GM19025 (cell line): ENCODE measurements at regions not wholly inside any gene's neighbourhood (a gene's known extent, or its start where the extent isn't known, plus 50 kb on each side); places are given as distances from the start of the nearest gene placed in this dataset.
"Not testable (repeated sequence)": the region's sequence is repeated elsewhere in the genome, so short reads cannot be mapped to it uniquely, and the experiment has no call there.

Experiments used
- ATAC-seq: cut with Tn5 transposase; IDR thresholded peaks from one replicate; pipeline ENCODE4 v1.9.1; 2021; ENCODE audit warnings: mild to moderate bottlenecking, low read depth, moderate library complexity; ENCODE audit not compliant: unreplicated experiment

DNA sequence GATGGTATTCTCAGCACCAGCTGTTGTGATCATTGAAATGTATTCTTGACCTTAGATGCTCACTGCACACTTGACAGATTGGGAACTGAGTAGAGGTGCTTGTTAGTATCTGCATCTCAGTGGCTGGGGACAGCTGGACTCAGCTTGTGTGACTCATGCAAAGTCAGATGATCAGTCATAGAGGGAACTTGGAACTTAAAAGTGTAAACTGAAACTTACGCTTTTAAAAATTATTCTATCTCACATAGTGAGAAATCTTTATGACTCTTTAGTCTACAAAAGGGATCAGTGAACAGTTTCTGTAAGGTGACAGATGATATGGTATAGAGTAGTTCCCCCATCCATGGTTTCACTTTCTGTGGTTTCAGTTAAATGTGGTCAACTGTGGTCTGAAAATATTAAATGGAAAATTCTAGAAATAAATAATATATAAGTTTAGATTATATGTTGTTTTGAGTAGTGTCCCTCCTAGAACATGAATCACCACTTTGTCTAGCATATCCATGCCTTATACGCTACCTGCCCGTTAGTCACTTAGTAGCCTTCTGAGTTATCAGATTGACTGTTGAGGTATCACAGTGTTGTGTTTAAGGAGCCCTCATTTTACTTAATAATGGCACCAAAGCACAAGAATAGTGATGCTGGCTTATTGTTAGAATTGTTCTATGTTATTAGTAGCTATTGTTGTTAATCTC is 135.6 kb upstream of the ZNF658 start:
- peak; percentile 99 for ATAC-seq

DNA sequence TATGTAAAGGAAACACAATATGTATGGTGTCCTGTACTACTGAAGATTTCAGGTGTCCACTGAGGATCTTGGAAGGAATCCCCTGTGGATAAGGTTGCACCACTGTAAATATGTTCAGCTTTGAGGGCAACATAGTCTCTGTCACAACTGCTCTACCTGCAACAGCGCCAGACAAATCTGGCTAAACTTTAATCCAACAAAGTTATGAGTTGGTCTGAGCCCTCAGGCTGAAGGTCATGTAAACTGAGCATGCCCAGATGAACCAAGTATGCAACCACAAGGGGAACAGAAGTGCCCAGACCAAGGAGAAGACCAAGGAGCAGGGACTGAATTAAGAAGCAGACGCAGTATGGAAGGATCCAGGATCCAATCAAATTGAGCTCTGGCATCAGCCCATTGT is 135.0 kb upstream of the ZNF658 start:
- ATAC-seq: not testable (repeated sequence)

DNA sequence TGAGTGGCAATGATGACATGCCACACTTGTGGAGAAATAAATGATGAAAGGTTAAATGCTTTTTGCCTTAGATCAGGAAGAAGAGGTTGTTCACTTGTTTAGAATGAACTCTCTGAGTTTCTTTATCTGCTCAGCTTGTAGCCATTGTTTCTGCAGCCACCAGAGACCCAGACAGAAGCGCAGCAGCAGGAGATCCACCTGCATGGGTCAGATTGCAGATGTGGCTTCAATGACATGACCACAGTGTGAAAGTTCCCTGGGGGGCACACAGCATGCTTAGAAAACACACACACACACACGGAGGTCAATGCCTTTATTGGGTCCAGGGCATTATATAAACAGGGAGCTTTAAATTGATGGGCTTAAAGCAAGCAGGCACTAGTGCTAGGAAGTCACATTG is 129.0 kb upstream of the ZNF658 start:
- not testable (repeated sequence) for ATAC-seq

DNA sequence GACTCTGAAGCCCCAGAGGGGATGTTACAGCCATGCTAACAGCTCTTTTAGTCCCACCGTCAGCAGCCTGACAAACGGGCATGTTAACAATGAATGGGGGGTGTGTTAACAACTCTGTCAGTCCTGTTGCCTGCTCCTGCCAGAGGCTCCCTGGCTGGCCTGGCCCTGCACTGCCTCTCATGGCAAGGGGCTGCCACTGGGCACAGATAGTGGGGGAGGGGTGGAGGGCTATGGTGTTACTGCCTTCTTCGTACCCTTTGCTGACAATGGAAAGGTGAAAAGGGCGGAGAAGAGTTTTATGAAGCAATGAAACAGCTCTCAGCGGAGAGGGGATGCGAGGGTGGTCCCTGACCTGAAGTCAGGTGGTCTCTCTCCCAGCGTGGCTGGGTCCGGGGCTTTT is 125.9 kb upstream of the ZNF658 start:
- not testable (repeated sequence) for ATAC-seq

DNA sequence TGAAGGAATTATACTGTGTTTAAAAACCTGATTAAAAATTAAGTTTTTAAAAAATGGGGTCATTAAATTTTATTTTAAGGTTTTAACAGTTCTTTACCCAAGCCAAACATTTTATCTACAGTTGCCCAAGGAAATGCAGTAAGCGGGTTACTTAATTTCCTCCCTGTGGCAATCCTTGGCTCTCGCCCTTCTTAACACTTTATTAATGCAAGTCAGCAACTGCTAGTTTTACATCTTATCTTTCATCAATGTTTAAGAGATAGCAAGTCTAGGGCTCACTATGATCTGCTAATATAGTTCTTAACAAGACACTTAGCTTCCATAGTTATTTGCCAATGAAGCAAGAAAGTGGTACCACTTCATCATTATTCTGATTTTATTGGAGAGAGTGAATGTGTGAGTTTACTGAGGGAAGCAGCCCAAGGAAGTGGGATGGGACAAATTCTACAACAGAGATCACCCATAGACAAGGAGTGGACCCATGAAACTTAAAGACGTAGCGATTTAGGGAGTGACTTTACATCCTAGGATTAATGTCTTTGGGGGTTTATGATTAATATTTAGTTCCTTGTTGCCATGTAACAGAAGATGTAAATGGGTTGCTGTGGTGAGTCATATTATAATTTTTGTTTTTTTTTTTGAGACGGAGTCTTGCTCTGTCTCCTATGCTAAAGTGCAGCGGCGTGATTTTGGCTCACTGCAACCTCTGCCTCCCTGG is 120.4 kb upstream of the ZNF658 start:
- ATAC-seq: not testable (repeated sequence)

DNA sequence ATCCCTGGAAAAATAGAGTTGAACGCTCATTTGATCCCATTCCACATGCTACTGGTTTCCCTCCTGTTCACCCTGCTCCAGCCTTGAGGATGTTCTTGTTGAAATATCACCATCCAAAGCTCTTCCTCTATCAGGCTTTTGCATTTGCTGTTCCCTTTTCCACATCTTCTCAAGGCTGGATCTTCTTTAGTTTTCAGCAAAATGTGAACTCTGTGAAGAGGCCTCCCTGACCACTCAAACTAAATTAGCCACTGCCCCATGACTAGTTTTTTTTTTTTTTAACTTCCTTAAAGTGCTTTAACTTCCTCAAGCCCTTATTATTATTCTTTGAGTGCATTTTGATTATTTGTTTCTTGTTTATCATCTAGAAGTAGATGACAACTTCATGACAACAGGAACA is 119.3 kb upstream of the ZNF658 start:
- not testable (repeated sequence) for ATAC-seq

DNA sequence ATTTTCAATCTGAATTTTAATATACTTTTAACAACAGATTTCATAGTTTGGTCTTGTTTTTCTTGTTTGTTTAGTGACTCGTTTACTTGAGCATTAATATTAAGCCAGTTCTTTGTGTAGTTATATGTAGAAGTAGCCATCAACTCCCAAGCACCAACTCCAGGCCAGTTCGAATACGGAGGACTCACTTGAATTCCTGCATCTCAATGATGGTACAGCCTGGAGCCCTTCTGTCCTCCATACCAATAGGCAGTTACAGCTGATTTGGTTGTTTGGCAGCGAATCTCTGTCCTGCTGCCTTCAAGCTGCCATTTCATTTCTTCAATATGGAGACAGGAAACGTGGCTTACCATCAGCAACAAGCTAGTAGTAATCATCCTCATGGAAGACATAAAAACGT is 118.5 kb upstream of the ZNF658 start:
- ATAC-seq: not testable (repeated sequence)

DNA sequence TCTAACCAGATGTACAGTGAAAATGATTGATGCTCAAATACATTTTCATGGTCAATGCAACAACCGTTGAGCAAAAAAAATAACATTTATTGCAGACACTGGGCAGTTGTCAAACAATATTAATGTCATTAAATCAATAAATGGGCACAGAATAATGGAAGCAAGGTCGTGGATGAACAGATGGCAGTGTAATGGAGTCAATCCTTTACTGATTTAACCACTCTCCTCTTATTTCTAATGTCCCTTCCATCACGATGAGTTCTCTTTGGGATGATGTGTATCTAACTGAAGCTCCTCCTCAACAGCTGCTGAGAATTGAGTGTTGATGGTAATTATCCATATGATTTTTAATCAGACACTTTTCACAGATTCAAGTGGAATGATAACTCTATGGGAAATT is 114.9 kb upstream of the ZNF658 start:
- ATAC-seq: not testable (repeated sequence)

DNA sequence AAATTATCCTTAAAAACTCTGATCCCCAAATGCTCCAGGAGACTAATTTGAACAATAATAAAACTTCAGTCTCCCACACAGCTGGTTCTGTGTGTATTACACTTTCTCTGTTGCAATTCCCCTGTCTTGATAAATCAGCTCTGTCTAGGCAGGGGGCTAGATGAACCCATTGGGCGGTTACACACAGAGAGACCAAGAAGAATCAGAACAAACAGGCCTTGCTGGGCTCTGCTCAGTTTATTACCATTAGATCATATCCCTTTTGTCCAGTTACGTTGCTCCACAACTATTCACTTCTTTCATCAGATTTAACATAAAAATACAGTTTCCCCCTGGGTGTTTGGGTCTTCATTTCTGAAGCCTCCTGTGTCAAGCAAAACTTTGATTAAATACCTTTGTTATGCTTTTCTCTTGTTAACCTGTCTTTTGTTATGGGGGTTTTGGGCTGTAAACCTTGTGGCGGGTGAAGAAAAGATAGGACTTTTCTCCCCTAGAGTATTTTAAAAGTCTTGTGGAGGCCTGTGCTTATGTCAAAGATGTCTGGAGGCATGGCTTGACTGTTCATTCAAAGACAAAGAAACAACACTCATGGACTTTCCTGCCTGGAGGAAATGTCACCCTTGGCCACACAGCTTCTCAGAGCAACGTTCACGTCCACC is 109.3 kb upstream of the ZNF658 start:
- ATAC-seq: not testable (repeated sequence)

DNA sequence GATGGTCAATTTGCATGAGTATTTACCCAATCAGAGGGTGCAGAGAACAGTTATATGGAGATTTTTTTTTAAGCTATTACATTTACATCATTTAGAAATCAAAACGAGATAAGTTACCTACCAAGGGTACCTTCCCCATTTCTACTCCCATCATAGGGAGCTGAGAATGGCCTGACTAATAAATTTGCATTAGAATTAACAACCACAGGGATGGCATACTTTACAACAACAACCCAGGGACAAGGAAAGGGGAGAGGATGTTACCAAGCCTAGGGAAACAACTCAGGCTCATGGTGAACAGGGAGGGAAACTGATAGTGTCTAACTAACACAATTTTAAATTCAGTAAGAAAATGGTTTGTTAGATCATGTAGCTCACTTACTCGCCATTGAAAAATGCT is 105.8 kb upstream of the ZNF658 start:
- not testable (repeated sequence) for ATAC-seq

DNA sequence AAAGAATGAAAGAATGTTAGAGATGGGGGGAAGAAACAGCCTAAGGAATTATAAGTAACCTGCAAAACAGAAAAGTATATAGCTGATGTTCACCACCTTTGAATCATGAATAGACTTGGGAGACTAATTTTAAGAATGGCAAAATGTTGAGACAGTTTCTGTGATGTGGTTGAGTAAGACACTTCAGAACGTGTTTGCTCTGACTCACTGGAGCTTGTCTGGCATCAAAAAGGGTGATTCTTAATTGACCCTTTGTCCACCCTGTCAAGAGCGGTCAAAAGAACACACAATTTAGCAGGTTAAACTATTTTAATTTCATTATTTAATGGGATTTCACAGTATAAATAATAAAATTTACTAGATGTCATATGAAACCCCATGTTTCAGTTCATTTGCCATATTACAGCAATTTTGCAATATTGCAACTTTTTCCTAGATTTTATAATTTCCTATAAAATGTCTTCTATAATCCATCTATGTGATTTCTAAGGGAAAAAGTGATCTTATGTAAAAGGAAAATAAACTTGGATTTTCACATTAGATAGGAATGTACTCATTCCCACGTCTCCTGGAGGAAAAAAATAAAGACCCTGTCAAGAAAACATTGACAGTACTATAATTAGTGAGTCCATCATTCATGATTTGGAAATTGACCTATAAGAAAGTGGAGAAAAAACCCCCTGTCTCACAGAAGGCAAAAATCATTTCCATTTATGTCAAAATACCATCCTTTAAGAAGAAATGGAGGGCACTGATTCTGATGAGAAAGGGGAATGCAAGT is 104.6 kb upstream of the ZNF658 start:
- not testable (repeated sequence) for ATAC-seq

DNA sequence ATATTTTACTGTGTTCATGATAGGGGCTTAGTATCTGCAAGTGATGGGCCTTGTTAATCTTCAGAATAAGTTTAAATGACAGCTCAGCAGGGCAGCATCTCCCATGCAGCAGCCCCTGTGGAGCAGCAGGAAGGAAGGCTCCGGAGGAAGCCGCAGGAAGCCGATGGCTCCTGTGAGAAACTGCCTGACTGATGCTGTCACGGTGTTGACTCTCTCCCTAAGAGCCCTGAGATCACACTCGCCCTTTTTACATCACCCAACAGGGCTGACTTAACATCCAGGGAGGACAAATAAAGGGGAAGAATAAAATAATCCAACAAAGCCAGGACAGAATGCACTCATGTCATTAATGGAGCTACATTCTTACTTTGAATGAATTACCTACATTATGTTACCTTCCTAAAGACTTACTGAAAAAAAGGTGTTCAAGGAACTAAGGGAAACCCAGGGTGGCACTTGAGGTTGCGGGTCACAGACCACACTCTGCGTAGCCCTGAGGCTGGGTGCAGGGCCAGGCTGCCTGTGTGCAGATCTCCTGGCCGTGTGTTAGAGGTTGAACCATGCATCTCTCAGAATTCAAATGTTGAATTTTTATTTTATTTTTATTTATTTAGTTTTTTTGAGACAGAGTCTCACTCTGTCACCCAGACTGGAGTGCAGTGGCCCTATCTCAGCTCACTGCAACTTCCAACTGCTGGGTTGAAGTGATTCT is 102.5 kb upstream of the ZNF658 start:
- not testable (repeated sequence) for ATAC-seq

DNA sequence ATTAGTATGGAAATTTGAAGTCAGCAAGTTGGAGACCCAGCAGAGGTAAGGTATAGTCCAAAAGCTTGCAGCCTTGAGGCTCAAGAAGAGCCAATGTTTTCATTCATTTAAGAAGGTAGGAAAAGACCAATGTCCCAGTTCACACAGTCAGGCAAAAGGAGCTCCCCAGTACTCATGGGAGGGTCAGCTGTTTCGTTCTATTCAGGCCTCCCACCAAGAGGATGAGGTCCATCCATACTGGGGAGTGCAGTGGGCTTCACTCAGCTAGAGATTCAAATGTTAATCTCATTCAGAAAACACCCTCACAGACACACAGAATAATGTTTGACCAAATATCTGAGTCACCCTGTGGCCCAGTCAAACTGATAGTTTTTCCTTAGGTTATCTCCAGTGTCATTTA is 96.9 kb upstream of the ZNF658 start:
- ATAC-seq: not testable (repeated sequence)

DNA sequence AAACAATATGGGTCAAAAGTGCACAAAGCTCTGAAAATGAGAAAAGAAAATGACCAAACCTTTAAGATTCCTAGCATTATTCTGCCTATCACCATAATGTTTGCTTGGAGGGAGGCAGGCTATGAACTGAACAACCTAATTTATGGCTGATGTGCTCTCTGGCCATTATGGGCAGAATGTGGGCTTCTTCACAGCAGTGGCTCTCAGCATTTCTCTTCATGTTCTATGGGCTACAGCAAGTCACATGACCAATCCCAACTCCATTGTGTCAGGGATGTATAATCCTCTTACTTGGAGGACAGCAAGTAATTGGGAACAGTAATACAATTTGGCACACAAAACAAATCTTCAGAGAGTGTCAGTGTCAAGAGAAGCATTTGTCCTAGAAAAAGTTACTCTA is 90.3 kb upstream of the ZNF658 start:
- ATAC-seq: not testable (repeated sequence)

DNA sequence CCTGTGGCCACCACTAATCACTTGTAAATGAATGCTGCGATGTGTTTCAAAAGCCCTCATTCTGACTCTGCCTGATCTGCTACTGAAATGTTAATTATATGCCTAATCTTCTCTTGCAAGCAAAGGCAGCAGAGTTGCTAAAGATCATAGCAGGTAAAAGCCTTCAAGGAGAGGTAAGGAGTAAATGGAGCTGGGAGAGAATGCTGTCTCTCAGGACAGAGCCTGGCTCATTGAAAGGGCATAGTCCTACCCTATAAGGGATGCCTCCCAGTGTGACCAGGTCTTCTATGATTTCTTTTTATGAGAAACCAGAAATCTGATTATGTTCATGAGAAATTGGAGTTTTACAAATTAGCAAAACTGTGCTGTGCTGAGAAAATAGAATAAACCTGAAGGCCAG is 88.2 kb upstream of the ZNF658 start:
- not testable (repeated sequence) for ATAC-seq

DNA sequence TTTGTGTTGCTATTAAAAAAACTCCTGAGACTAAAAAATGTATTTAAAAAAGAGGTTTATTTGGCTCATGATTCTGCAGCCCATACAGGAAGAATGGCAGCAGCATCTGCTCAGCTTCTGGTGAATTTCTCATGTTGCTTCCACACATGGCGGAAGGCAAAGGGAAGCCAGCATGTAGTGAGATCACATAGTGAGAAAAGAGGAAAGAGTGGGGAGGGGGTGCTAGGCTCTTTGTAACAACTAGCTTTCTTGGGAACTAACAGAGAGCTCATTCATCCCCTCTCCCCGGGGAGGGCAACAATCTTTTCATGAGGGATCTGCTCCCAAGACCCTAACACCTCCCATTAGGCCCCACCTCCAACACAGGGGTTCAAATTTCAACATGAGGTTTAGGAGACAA is 87.6 kb upstream of the ZNF658 start:
- not testable (repeated sequence) for ATAC-seq

DNA sequence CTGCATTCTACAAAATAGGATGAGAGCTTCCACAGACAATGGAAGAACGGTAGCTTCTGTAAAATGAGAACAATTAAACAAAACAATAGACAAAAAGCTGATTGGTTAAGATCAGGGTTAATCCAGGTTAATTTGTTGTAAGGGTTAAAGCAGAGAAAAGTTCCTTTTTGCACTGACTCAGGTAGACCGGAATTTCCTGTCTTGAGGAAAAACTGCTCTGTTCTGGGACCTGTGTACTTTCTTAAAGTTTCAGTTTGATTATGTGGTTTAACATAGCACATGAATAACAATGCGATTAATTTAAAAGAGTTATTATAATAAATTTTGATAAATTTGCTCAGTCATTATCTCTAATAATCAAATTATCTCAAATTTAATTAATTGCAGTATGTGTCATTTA is 86.5 kb upstream of the ZNF658 start:
- not testable (repeated sequence) for ATAC-seq

DNA sequence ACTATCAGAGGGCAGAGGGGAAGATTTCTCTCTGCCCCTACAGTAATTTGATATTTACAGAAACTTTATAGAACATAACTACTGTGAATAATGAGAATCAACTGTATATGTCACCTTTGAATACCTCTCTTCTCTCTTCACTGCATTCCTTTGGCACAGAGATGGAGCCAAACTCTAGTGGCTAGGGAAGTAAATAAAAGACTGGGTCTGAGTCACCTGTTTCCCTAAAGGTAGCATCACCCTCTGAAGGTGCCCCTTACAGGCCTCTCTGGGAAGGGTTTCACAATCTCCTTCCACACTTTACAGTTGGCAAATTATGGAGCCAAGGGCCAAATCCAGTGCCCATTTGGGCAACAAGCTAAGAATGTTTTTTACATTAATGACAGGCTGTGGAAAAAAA is 81.0 kb upstream of the ZNF658 start:
- not testable (repeated sequence) for ATAC-seq

DNA sequence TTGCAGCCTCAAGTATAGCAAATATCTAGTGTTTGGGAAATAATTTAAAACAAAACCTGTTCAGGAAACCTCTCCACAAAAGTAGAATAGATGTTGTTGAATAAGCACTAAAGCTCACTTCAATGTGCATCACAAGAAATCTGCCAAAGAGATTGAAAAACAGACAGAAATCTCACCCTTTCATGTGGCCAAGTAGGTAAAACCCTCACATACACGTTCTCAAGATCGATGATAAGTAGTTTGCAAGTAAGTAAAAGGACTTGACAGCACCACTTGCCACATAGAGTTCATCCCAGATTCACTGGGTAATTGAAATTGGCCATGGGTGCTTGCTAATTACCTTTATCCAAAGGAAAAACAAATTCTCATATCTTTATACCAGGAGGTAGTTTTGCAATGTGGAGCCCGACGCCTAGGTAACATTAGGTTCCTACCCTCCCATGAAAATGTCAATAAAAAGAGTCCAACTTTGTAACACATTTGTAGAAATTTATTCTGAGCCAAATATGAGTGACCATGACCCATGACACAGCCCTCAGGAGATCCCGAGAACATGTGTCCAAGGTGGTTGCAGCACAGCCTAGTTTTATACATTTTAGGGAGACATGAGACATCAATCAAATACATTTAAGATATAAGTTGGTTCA is 80.4 kb upstream of the ZNF658 start:
- ATAC-seq: not testable (repeated sequence)

DNA sequence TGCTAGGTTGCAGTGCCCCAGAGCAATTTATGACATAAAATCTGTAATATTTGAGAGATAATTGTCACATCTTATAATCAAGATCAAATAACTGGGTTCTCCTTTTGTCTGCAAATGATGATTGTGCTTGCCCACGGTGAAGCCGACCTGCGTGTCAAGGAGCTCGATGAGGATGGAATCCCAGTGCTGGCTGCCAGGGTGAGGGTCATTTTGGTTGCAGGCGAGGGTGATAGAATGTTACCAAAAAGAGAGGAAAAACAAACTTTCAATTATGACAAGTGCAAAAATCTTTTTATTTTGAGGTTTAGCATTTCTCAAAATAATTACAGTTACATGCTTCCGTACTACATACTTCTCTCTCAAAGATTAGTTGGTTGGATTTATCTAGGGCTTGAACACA is 76.4 kb upstream of the ZNF658 start:
- not testable (repeated sequence) for ATAC-seq
